ENCODE measurements at regions not wholly inside any gene's neighbourhood (a gene's known extent, or its start where the extent isn't known, plus 50 kb on each side); places are given as distances from the start of the nearest gene placed in this dataset.

- no peak for DNase-seq (ENCODE audit: low read depth)
Measured at GRCh38 chr5:147037515-147038205, 159.1 kb upstream of the PPP2R2B start.

GRCh38 chr5:147040856-147041255 lies 162.3 kb upstream of the PPP2R2B start:
- DNase-seq (ENCODE audit: low read depth), result no peak

- DNase-seq (ENCODE audit: low read depth), result no peak
Measured at GRCh38 chr5:147044572-147045273, 166.2 kb upstream of the PPP2R2B start.

- DNase-seq (ENCODE audit: low read depth), result no peak
Measured at GRCh38 chr5:147045290-147045689, 166.7 kb upstream of the PPP2R2B start.

GRCh38 chr5:147046281-147046680 lies 167.7 kb upstream of the PPP2R2B start:
- DNase-seq (ENCODE audit: low read depth), result no peak

GRCh38 chr5:147046894-147047293 lies 168.3 kb upstream of the PPP2R2B start:
- no peak for DNase-seq (ENCODE audit: low read depth)

GRCh38 chr5:147049764-147050163 lies 171.2 kb upstream of the PPP2R2B start:
- no peak for DNase-seq (ENCODE audit: low read depth)

- no peak for DNase-seq (ENCODE audit: low read depth)
Measured at GRCh38 chr5:147050172-147050571, 171.6 kb upstream of the PPP2R2B start.

GRCh38 chr5:147051193-147051592 lies 172.6 kb upstream of the PPP2R2B start:
- no peak for DNase-seq (ENCODE audit: low read depth)

- DNase-seq (ENCODE audit: low read depth), result no peak
Measured at GRCh38 chr5:147052519-147052918, 174.0 kb upstream of the PPP2R2B start.

- no peak for DNase-seq (ENCODE audit: low read depth)
Measured at GRCh38 chr5:147055089-147055826, 176.7 kb upstream of the PPP2R2B start.

GRCh38 chr5:147055850-147056566 lies 177.5 kb upstream of the PPP2R2B start:
- DNase-seq (ENCODE audit: low read depth), result no peak

GRCh38 chr5:147057051-147057450 lies 177.8 kb upstream of the STK32A start:
- no peak for DNase-seq (ENCODE audit: low read depth)

GRCh38 chr5:147061431-147061830 lies 173.4 kb upstream of the STK32A start:
- DNase-seq (ENCODE audit: low read depth), result no peak

GRCh38 chr5:147062427-147062826 lies 172.4 kb upstream of the STK32A start:
- no peak for DNase-seq (ENCODE audit: low read depth)

- no peak for DNase-seq (ENCODE audit: low read depth)
Measured at GRCh38 chr5:147063943-147064342, 170.9 kb upstream of the STK32A start.

GRCh38 chr5:147065071-147065470 lies 169.8 kb upstream of the STK32A start:
- DNase-seq (ENCODE audit: low read depth), result no peak

GRCh38 chr5:147068998-147069397 lies 165.8 kb upstream of the STK32A start:
- no peak for DNase-seq (ENCODE audit: low read depth)

- DNase-seq (ENCODE audit: low read depth), result no peak
Measured at GRCh38 chr5:147072622-147073021, 162.2 kb upstream of the STK32A start.

GRCh38 chr5:147073098-147073497 lies 161.7 kb upstream of the STK32A start:
- DNase-seq (ENCODE audit: low read depth), result no peak

GRCh38 chr5:147075187-147075586 lies 159.6 kb upstream of the STK32A start:
- DNase-seq (ENCODE audit: low read depth), result no peak

GRCh38 chr5:147080391-147080790 lies 154.4 kb upstream of the STK32A start:
- DNase-seq (ENCODE audit: low read depth), result no peak
